Neutrophil (primary cell): ENCODE measurements at regions not wholly inside any gene's neighbourhood (a gene's known extent, or its start where the extent isn't known, plus 50 kb on each side); places are given as distances from the start of the nearest gene placed in this dataset.

ENCODE experiments used
- H3K27ac ChIP-seq: fragments of 200-600 bp; sonication (generic); 2 replicates; pipeline ENCODE4 v1.5.1; 2016; ENCODE audit warnings: mild to moderate bottlenecking, moderate library complexity
- H3K27me3 ChIP-seq: fragments of 200-600 bp; sonication (generic); 2 replicates; pipeline ENCODE4 v1.6.0; 2016; ENCODE audit warnings: mild to moderate bottlenecking
- H3K36me3 ChIP-seq: fragments of 200-600 bp; sonication (generic); 2 replicates; pipeline ENCODE4 v1.5.1; 2017
- H3K4me1 ChIP-seq, 2 experiments: fragments of 200-600 bp in 1 of 2; sonication (generic) in 1 of 2; 1 replicate in 1 of 2; 2 replicates in 1 of 2; pipeline versions ENCODE4 v1.5.1 to v1.6.1; 2013 to 2016; ENCODE audit warnings: low read depth in 1 of 2, low read length in 1 of 2, mild to moderate bottlenecking in 1 of 2, moderate library complexity in 1 of 2; ENCODE audit not compliant: control insufficient read depth in 1 of 2, insufficient read depth in 1 of 2
- H3K4me3 ChIP-seq, 2 experiments: fragments of 200-600 bp in 1 of 2; sonication (generic) in 1 of 2; 1 replicate in 1 of 2; 2 replicates in 1 of 2; pipeline ENCODE4 v1.5.1; 2013 to 2016; ENCODE audit warnings: low read depth in 1 of 2, low read length in 1 of 2, mild to moderate bottlenecking in 1 of 2, moderate library complexity in 1 of 2
- H3K9me3 ChIP-seq: fragments of 200-600 bp; sonication (generic); 2 replicates; pipeline ENCODE4 v1.5.1; 2016
- CTCF ChIP-seq: fragments of 200-600 bp; sonication (generic); IDR thresholded peaks from 2 replicates; pipeline ENCODE4 v1.5.1; 2016; ENCODE audit warnings: antibody characterized with exemption

GRCh38 chr10:27599546-27599945 lies 95.4 kb downstream of the RAB18 start:
- H3K4me1 ChIP-seq = peaks cover 0 to 1% of the 10 kb centered on the region in 2 experiments
- H3K9me3 ChIP-seq = no peaks in the 10 kb centered on the region
- no peaks in the 10 kb centered on the region for H3K27me3 ChIP-seq
- H3K36me3 ChIP-seq = no peaks in the 10 kb centered on the region
- H3K27ac ChIP-seq = no peak overlapping the region
- no peak for TF ChIP-seq CTCF
- H3K4me3 ChIP-seq = no peak overlapping the region

GRCh38 chr10:27600930-27601329 lies 96.8 kb downstream of the RAB18 start:
- Histone ChIP-seq H3K27me3 (peaks cover 3% of the 10 kb centered on the region), H3K9me3 (no peaks in the 10 kb centered on the region), H3K36me3 (no peaks in the 10 kb centered on the region), H3K4me3 (no peak overlapping the region), H3K27ac (no peak overlapping the region), H3K4me1 (no peaks in the 10 kb centered on the region)
- TF ChIP-seq CTCF = no peak

- no peaks in the 10 kb centered on the region for H3K4me1 ChIP-seq
- no peaks in the 10 kb centered on the region for H3K36me3 ChIP-seq
- no peaks in the 10 kb centered on the region for H3K9me3 ChIP-seq
- no peak for TF ChIP-seq CTCF
- no peak overlapping the region for H3K4me3 ChIP-seq
- peaks cover 5% of the 10 kb centered on the region for H3K27me3 ChIP-seq
- no peak overlapping the region for H3K27ac ChIP-seq
Observed at GRCh38 chr10:27601503-27601902, 97.4 kb downstream of the RAB18 start.

GRCh38 chr10:27601946-27602538 lies 97.9 kb downstream of the RAB18 start:
- Histone ChIP-seq H3K27me3 (peaks cover 10% of the 10 kb centered on the region), H3K36me3 (no peaks in the 10 kb centered on the region), H3K4me3 (no peak overlapping the region), H3K4me1 (no peaks in the 10 kb centered on the region), H3K27ac (no peak overlapping the region), H3K9me3 (no peaks in the 10 kb centered on the region)
- no peak for TF ChIP-seq CTCF

GRCh38 chr10:27603104-27603503 lies 99.0 kb downstream of the RAB18 start:
- no peaks in the 10 kb centered on the region for H3K36me3 ChIP-seq
- H3K9me3 ChIP-seq = no peaks in the 10 kb centered on the region
- peaks cover 1 to 7% of the 10 kb centered on the region in 2 experiments for H3K4me1 ChIP-seq
- no peak overlapping the region for H3K27ac ChIP-seq
- no peak for TF ChIP-seq CTCF
- H3K4me3 ChIP-seq = no peak overlapping the region
- peaks cover 15% of the 10 kb centered on the region for H3K27me3 ChIP-seq

GRCh38 chr10:27605318-27605717 lies 101.2 kb downstream of the RAB18 start:
- no peaks in the 10 kb centered on the region for H3K9me3 ChIP-seq
- H3K4me3 ChIP-seq = no peak overlapping the region
- no peaks in the 10 kb centered on the region for H3K36me3 ChIP-seq
- peaks cover 15% of the 10 kb centered on the region for H3K27me3 ChIP-seq
- no peak for TF ChIP-seq CTCF
- no peak overlapping the region for H3K27ac ChIP-seq
- peaks cover 4 to 16% of the 10 kb centered on the region in 2 experiments for H3K4me1 ChIP-seq
